Stimulated activated CD8-positive, alpha-beta memory T cell treated with anti-CD3 and anti-CD28 coated beads, Interleukin-4, amount 100 ng/mL, for 1 hour (primary cell): ENCODE measurements at regions not wholly inside any gene's neighbourhood (a gene's known extent, or its start where the extent isn't known, plus 50 kb on each side); places are given as distances from the start of the nearest gene placed in this dataset.
A peak's percentile ranks its signal among the peaks of the same experiment; 100 is the strongest.
"Not testable (repeated sequence)": the region's sequence is repeated elsewhere in the genome, so short reads cannot be mapped to it uniquely, and the experiment has no call there.

Source experiments
- DNase-seq, 2 donors: peaks; one replicate each; pipeline ENCODE4 v3.0.0-alpha.2; 2020; ENCODE audit warnings: low read depth in 2 of 2, low spot score in 1 of 2

- no peak for DNase-seq
Observed at GRCh38 chr6:26257272-26257671, 107.7 kb upstream of the BTN3A2 start.

- DNase-seq: no peak
Observed at GRCh38 chr6:26258212-26258977, 106.6 kb upstream of the BTN3A2 start.

GRCh38 chr6:26260110-26260637, 104.8 kb upstream of the BTN3A2 start:
- DNase-seq: no peak

GRCh38 chr6:26260725-26261490, 104.1 kb upstream of the BTN3A2 start:
- no peak for DNase-seq

GRCh38 chr6:26264547-26264946, 100.5 kb upstream of the BTN3A2 start:
- DNase-seq: no peak

- no peak for DNase-seq
Observed at GRCh38 chr6:26267083-26267589, 97.9 kb upstream of the BTN3A2 start.

GRCh38 chr6:26268659-26269402, 96.2 kb upstream of the BTN3A2 start:
- DNase-seq: no peak

GRCh38 chr6:26269531-26270485, 95.2 kb upstream of the BTN3A2 start:
- no peak for DNase-seq

GRCh38 chr6:26270486-26270861, 94.5 kb upstream of the BTN3A2 start:
- no peak for DNase-seq

- peak; percentile 53 to 66 for DNase-seq
Observed at GRCh38 chr6:26270903-26271667, 93.9 kb upstream of the BTN3A2 start.

- no peak for DNase-seq
Observed at GRCh38 chr6:26271668-26272024, 93.4 kb upstream of the BTN3A2 start.

GRCh38 chr6:26272171-26272637, 92.8 kb upstream of the BTN3A2 start:
- no peak for DNase-seq

GRCh38 chr6:26273673-26274588, 91.1 kb upstream of the BTN3A2 start:
- DNase-seq: no peak

- DNase-seq: no peak
Observed at GRCh38 chr6:26275663-26276062, 89.3 kb upstream of the BTN3A2 start.

- DNase-seq: no peak
Observed at GRCh38 chr6:26276841-26277648, 88.0 kb upstream of the BTN3A2 start.

GRCh38 chr6:26278536-26278935, 86.5 kb upstream of the BTN3A2 start:
- no peak for DNase-seq

- not testable (repeated sequence) for DNase-seq
Observed at GRCh38 chr6:26279371-26279770, 85.6 kb upstream of the BTN3A2 start.

GRCh38 chr6:26280407-26280806, 84.6 kb upstream of the BTN3A2 start:
- no peak for DNase-seq
